Astrocyte (in vitro differentiated cells and primary cell): ENCODE measurements at regions not wholly inside any gene's neighbourhood (a gene's known extent, or its start where the extent isn't known, plus 50 kb on each side); places are given as distances from the start of the nearest gene placed in this dataset.

Experiments used
- CTCF ChIP-seq: IDR thresholded peaks from 2 replicates; pipeline ENCODE4 v1.5.1; 2011; ENCODE audit warnings: low read depth, mild to moderate bottlenecking, inconsistent platforms, low read length, moderate library complexity; ENCODE audit not compliant: insufficient read depth
- EZH2 ChIP-seq: IDR thresholded peaks from 2 replicates; pipeline ENCODE4 v1.6.1; 2012; ENCODE audit warnings: mild to moderate bottlenecking, low read length, inconsistent platforms; ENCODE audit not compliant: insufficient read depth

DNA sequence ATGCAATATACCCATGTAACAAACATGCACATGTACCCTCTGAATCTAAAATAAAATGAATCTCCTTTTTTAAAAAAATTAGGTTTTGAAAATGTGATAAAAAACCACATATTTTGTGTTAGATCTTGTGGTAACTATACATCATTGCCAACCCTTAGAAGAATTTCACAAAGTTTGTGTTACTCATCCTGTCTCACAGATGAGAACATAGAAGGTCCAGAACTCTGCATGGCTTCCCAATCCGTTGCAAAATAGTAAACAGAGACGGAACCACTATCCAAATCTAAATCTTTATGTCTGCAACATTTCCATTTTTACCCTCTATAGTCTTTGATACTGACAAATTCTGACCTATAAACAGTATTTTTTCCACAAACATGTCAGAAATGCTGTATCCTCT, 759.9 kb downstream of the KCNJ2 start:
- TF ChIP-seq CTCF (no peak), EZH2 (no peak)
